Activated naive CD4-positive, alpha-beta T cell treated with anti-CD3 and anti-CD28 coated beads, Interleukin-2, amount 50 U/mL, for 24 hours (primary cell): ENCODE measurements at regions not wholly inside any gene's neighbourhood (a gene's known extent, or its start where the extent isn't known, plus 50 kb on each side); places are given as distances from the start of the nearest gene placed in this dataset.

ENCODE experiments used
- H3K27ac Mint-ChIP-seq: one replicate; pipeline ENCODE4 v1.8.0; 2021; ENCODE audit warnings: mild to moderate bottlenecking, mixed read lengths
- H3K27me3 Mint-ChIP-seq: one replicate; pipeline ENCODE4 v1.8.0; 2021; ENCODE audit warnings: mixed read lengths
- H3K36me3 Mint-ChIP-seq: one replicate; pipeline ENCODE4 v1.8.0; 2021; ENCODE audit warnings: mixed read lengths
- H3K4me1 Mint-ChIP-seq: one replicate; pipeline ENCODE4 v1.8.0; 2021; ENCODE audit warnings: mixed read lengths
- H3K4me3 Mint-ChIP-seq: one replicate; pipeline ENCODE4 v1.8.0; 2021; ENCODE audit warnings: mild to moderate bottlenecking, mixed read lengths
- H3K9me3 Mint-ChIP-seq: one replicate; pipeline ENCODE4 v1.8.0; 2021; ENCODE audit warnings: mixed read lengths

DNA sequence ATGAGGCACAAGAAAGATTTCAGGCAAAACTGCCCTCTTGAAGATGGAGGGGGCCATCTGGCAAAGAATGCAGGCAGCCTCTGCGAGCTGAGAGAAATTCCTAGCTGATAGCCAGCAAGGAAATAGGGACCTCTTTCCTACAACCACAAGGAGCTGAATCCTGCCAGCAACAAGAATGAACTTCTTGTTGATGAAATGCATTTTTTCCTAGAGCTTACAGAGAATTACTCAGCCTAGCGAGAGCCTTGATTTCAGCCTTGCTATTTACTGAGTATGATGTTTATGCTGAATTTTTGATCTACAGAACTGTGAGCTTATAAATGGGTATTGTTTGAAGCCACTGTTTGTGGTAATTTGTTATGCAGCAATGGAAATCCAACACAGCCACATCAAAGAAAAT is 148.5 kb upstream of the NAALADL2 start:
- Mint-ChIP-seq H3K9me3 (peaks cover 4% of the 10 kb centered on the region), H3K27ac (no peak overlapping the region), H3K4me1 (no peaks in the 10 kb centered on the region), H3K36me3 (no peaks in the 10 kb centered on the region), H3K4me3 (no peak overlapping the region), H3K27me3 (no peaks in the 10 kb centered on the region)

GRCh38 chr3:174715386-174715785 is 143.7 kb upstream of the NAALADL2 start:
- Mint-ChIP-seq H3K27me3 (no peaks in the 10 kb centered on the region), H3K9me3 (peaks cover 4% of the 10 kb centered on the region), H3K27ac (no peak overlapping the region), H3K4me3 (no peak overlapping the region), H3K36me3 (no peaks in the 10 kb centered on the region), H3K4me1 (no peaks in the 10 kb centered on the region)

DNA sequence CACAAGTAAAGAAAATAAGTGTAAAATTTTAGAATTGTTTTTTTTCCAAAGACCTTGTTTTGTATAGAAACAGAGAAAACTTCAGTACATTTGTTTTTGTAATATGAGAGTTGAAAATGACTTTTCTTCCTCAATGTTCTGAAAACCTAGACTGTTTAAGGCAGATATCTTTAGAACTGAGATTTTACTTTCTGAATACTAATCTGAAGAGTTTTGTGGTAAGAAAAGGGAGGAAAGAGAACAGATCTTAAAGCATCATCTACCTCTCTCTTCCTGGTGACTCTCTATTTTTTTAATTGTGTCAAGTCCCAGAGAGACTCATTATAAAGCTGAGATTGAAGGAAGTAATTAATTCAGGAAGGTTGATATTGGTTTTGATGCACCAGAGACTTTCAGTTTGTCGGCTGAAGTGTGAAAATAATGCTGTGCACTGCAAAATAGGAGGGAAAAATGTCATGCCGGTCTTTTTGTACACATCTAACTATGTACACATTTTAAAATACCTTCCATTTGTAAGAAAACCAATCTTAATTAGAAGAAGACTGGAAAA is 142.1 kb upstream of the NAALADL2 start:
- no peaks in the 10 kb centered on the region for H3K36me3 Mint-ChIP-seq
- peaks cover 4% of the 10 kb centered on the region for H3K9me3 Mint-ChIP-seq
- H3K4me1 Mint-ChIP-seq = no peaks in the 10 kb centered on the region
- no peak overlapping the region for H3K4me3 Mint-ChIP-seq
- no peak overlapping the region for H3K27ac Mint-ChIP-seq
- no peaks in the 10 kb centered on the region for H3K27me3 Mint-ChIP-seq

- no peaks in the 10 kb centered on the region for H3K36me3 Mint-ChIP-seq
- no peaks in the 10 kb centered on the region for H3K27me3 Mint-ChIP-seq
- H3K9me3 Mint-ChIP-seq = no peaks in the 10 kb centered on the region
- H3K27ac Mint-ChIP-seq = no peak overlapping the region
- no peaks in the 10 kb centered on the region for H3K4me1 Mint-ChIP-seq
- H3K4me3 Mint-ChIP-seq = no peak overlapping the region
Measured at GRCh38 chr3:174720717-174721116, 138.4 kb upstream of the NAALADL2 start.

DNA sequence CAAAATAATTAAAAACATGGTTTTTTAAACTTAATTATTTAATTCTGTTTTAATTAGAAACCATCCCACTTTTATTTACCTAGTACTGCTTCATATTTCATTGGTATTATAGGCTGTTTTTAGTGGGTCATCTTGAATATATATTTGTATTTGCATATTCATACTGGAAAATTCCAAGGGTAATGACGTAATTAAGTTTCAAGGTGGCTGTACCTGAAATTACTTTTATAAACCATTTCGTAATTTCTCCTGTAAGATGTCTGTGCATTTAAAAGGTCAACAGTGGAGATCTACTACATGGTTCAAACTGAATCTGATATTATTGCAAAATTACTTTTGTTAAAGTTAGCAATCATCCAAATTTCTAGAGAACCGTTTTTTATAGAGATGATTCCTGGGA is 133.8 kb upstream of the NAALADL2 start:
- H3K9me3 Mint-ChIP-seq = no peaks in the 10 kb centered on the region
- H3K36me3 Mint-ChIP-seq = no peaks in the 10 kb centered on the region
- H3K27ac Mint-ChIP-seq = no peak overlapping the region
- H3K4me3 Mint-ChIP-seq = no peak overlapping the region
- no peaks in the 10 kb centered on the region for H3K4me1 Mint-ChIP-seq
- H3K27me3 Mint-ChIP-seq = no peaks in the 10 kb centered on the region

DNA sequence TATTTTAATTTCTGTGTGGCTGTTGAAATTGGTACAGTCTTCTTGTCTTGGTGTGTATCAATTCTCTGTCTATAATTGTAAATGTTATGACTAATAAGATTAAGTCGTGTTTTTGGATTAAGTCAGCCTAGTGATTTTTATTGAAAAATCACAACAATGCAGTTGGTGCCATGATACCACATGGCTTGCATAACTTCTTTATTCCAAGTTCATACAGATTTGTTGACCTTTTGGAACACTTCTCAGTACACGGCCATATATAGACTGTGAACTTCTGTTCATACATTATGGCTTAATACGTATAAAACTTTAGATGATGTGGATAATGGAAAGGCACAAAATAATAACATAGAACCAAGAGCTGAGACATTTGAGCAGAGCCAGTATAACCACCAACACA is 121.2 kb upstream of the NAALADL2 start:
- Mint-ChIP-seq H3K4me1 (no peaks in the 10 kb centered on the region), H3K4me3 (no peak overlapping the region), H3K27ac (no peak overlapping the region), H3K27me3 (no peaks in the 10 kb centered on the region), H3K9me3 (no peaks in the 10 kb centered on the region), H3K36me3 (no peaks in the 10 kb centered on the region)

- Mint-ChIP-seq H3K4me1 (no peaks in the 10 kb centered on the region), H3K27me3 (no peaks in the 10 kb centered on the region), H3K36me3 (no peaks in the 10 kb centered on the region), H3K27ac (no peak overlapping the region), H3K9me3 (peaks cover 14% of the 10 kb centered on the region), H3K4me3 (no peak overlapping the region)
Measured at GRCh38 chr3:174749143-174749542, 110.0 kb upstream of the NAALADL2 start.

DNA sequence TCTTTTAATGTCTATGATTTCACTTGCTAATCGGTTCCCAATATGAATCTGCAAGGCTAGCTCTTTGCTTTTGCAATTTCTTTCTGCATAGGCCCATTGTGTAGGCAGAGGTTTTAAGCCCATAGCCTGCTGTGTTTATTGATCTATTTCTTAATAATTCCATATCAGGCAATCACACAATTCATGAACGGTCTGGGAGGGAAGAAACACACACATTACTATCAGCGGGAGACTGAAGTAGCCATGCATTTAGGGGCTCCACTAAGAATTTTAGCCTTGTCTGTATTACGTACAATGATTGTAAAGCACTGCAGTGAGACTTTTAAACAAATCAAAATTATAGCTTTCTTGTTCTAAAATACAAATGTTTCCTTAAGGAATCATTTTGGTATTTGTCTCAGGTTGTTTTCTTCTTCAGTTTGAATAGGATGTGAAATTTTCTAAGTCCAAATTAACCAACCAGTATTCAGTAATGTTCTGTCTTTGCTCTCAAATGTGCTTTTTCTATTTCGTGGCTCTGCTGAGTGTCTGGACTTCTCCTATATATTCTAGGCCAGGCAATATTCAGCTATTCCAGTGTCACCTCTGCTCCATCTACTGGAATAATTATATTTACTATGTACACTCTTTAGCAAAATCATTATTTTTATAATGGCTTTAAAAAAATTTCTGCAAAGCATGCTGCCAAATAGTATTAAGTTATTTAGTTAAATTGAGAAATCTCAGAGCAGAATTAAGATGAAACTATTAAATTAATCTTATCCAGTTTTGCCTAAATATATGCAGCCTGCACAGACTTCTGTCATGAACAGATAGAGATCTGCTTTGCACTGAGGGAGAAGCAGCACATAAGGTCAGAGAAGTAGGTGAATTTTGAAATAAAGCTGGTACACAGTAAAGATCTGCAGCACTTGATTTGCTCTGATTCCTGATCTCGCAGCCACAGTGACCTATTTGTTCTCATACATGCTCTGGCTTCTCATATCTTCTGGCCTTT is 103.0 kb upstream of the NAALADL2 start:
- no peak overlapping the region for H3K27ac Mint-ChIP-seq
- H3K36me3 Mint-ChIP-seq = no peaks in the 10 kb centered on the region
- H3K27me3 Mint-ChIP-seq = no peaks in the 10 kb centered on the region
- peaks cover 5% of the 10 kb centered on the region for H3K9me3 Mint-ChIP-seq
- H3K4me3 Mint-ChIP-seq = no peak overlapping the region
- H3K4me1 Mint-ChIP-seq = no peaks in the 10 kb centered on the region

- no peak overlapping the region for H3K4me3 Mint-ChIP-seq
- H3K36me3 Mint-ChIP-seq = no peaks in the 10 kb centered on the region
- peaks cover 5% of the 10 kb centered on the region for H3K9me3 Mint-ChIP-seq
- H3K27me3 Mint-ChIP-seq = no peaks in the 10 kb centered on the region
- H3K27ac Mint-ChIP-seq = no peak overlapping the region
- H3K4me1 Mint-ChIP-seq = no peaks in the 10 kb centered on the region
Measured at GRCh38 chr3:174758943-174759342, 100.2 kb upstream of the NAALADL2 start.

- H3K36me3 Mint-ChIP-seq = no peaks in the 10 kb centered on the region
- H3K4me1 Mint-ChIP-seq = no peaks in the 10 kb centered on the region
- H3K27ac Mint-ChIP-seq = no peak overlapping the region
- H3K9me3 Mint-ChIP-seq = no peaks in the 10 kb centered on the region
- H3K27me3 Mint-ChIP-seq = no peaks in the 10 kb centered on the region
- no peak overlapping the region for H3K4me3 Mint-ChIP-seq
Measured at GRCh38 chr3:174767406-174767805, 91.7 kb upstream of the NAALADL2 start.

GRCh38 chr3:174767853-174768382 is 91.2 kb upstream of the NAALADL2 start:
- no peaks in the 10 kb centered on the region for H3K4me1 Mint-ChIP-seq
- H3K36me3 Mint-ChIP-seq = no peaks in the 10 kb centered on the region
- no peak overlapping the region for H3K27ac Mint-ChIP-seq
- no peaks in the 10 kb centered on the region for H3K27me3 Mint-ChIP-seq
- H3K9me3 Mint-ChIP-seq = no peaks in the 10 kb centered on the region
- H3K4me3 Mint-ChIP-seq = no peak overlapping the region

DNA sequence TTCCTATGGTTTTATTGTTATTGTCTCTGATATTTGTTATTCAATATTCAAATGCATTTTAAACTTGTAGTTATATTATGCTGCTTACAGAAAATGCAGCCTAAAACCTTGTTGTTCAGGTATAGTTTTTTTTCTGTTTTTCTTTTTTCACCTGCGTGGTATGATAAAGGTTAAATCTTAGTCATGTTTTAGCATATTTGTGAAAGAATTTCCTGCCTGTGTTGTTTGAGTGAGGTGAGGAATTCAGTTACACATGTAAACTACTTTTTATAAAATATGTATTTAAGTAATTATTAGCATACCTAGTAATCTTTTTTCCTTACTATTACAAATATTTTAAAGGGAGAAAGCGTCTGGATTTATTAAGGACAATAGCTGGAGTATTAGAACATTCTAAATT is 90.0 kb upstream of the NAALADL2 start:
- Mint-ChIP-seq H3K27ac (no peak overlapping the region), H3K4me3 (no peak overlapping the region), H3K36me3 (no peaks in the 10 kb centered on the region), H3K9me3 (no peaks in the 10 kb centered on the region), H3K27me3 (no peaks in the 10 kb centered on the region), H3K4me1 (no peaks in the 10 kb centered on the region)

DNA sequence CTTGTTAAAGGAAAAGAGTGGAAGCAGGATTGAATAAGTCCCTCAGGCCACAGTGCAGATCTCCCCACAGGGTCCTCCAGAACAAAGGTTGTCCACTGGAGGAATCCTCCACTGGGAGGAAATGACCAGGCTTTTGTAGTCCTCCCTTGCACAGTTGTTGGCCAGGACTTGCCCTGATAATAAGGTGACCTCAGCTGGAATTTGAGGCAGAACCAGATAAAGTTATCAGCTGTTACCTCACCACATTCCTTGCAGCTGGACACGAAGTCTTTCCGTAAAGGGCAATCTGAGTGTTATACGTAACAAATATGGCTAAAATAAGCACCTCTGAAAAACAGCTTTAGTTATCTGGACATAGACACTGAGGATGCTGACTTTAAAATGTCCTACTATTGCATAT is 83.5 kb upstream of the NAALADL2 start:
- no peaks in the 10 kb centered on the region for H3K27me3 Mint-ChIP-seq
- H3K9me3 Mint-ChIP-seq = no peaks in the 10 kb centered on the region
- no peaks in the 10 kb centered on the region for H3K4me1 Mint-ChIP-seq
- no peaks in the 10 kb centered on the region for H3K36me3 Mint-ChIP-seq
- no peak overlapping the region for H3K4me3 Mint-ChIP-seq
- H3K27ac Mint-ChIP-seq = no peak overlapping the region

DNA sequence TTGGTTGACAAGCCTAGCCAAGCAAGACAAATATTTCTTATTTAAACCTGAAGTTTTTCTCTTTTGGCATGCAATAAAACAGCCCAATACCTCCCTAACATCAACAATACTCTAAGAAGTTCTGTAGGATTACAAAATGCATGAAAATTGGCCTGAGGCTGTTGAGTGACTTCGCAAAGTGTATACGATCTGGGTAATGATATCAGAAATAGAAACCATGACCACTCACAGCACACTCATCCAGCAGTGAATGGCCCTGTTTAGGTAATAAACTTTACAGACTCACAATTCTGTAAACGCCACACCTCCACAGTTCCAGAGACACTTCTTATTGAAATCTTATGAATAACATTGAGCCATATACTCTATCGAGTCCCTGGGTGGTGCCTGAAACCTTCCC is 83.0 kb upstream of the NAALADL2 start:
- no peaks in the 10 kb centered on the region for H3K9me3 Mint-ChIP-seq
- no peak overlapping the region for H3K4me3 Mint-ChIP-seq
- no peaks in the 10 kb centered on the region for H3K27me3 Mint-ChIP-seq
- H3K4me1 Mint-ChIP-seq = no peaks in the 10 kb centered on the region
- no peak overlapping the region for H3K27ac Mint-ChIP-seq
- no peaks in the 10 kb centered on the region for H3K36me3 Mint-ChIP-seq

DNA sequence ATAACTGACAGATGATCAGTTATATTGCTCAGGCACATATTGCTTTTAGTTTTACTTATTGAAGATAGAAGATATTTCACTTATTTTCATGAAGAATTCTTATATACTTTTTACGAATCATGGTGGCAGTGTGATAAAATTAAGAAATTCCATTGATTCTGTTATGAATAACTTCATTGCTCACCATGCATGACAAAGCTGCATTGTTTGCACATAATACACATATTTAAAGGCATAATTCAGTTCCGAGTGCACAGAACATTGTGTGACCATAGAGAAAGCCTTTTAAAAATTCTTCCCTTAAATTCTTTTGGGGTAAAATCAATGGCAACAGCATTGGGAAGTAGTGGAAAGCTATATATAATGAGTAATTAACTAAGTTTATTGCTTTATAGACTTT is 82.5 kb upstream of the NAALADL2 start:
- H3K27me3 Mint-ChIP-seq = no peaks in the 10 kb centered on the region
- no peak overlapping the region for H3K4me3 Mint-ChIP-seq
- H3K27ac Mint-ChIP-seq = no peak overlapping the region
- H3K9me3 Mint-ChIP-seq = no peaks in the 10 kb centered on the region
- no peaks in the 10 kb centered on the region for H3K36me3 Mint-ChIP-seq
- no peaks in the 10 kb centered on the region for H3K4me1 Mint-ChIP-seq

GRCh38 chr3:174777813-174778212 is 81.3 kb upstream of the NAALADL2 start:
- H3K27ac Mint-ChIP-seq = no peak overlapping the region
- H3K9me3 Mint-ChIP-seq = no peaks in the 10 kb centered on the region
- H3K4me3 Mint-ChIP-seq = no peak overlapping the region
- no peaks in the 10 kb centered on the region for H3K36me3 Mint-ChIP-seq
- no peaks in the 10 kb centered on the region for H3K27me3 Mint-ChIP-seq
- no peaks in the 10 kb centered on the region for H3K4me1 Mint-ChIP-seq
